ENCODE measurements at regions not wholly inside any gene's neighbourhood (a gene's known extent, or its start where the extent isn't known, plus 50 kb on each side); places are given as distances from the start of the nearest gene placed in this dataset.

DNA sequence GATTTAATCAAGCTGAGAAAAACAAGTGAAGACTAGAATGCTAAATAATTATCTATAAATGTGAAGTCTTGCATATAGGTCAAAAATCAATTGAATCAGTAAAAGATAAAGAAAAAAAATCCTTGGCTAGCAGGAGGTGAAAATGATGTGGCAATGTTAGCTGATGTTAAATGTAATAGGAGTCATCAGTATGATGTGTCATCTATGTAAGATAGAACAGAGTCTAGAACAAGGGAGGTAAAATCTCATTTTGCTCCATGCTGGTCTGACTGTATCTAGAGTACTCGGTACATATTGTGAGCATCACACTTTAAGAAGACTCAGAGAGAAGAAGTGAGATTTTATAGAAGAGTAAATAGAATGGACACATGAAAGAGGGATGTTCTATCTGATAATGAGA, 721.2 kb downstream of the ETS1 start:
- TF ChIP-seq YY1 (IDR thresholded peaks at IDR 0.05; ENCODE audit: insufficient read depth, insufficient read length) (no peak), ZNF274 (IDR thresholded peaks at IDR 0.05; ENCODE audit: low read depth, low read length) (no peak)
